ENCODE measurements at regions not wholly inside any gene's neighbourhood (a gene's known extent, or its start where the extent isn't known, plus 50 kb on each side); places are given as distances from the start of the nearest gene placed in this dataset.

GRCh38 chr21:27572696-27573095, 605.8 kb upstream of the ADAMTS5 start:
- ChIA-PET CTCF (no interaction called here), POLR2A (no interaction called here)
- no peaks in the 10 kb centered on the region for H4K20me1 ChIP-seq (ENCODE audit: control insufficient read depth, insufficient read depth, low read length, poor library complexity, severe bottlenecking)
- H3K4me1 Mint-ChIP-seq, result no peaks in the 10 kb centered on the region
- H3K27me3 ChIP-seq (replicated peaks in 1 of 4; ENCODE audit: control extremely low read depth in 1 of 4, control insufficient read depth in 3 of 4, insufficient read depth in 4 of 4, low read length in 3 of 4), result no peaks in the 10 kb centered on the region
- intact Hi-C loops (cut with micrococcal nuclease), result no loop called here
- no peak overlapping the region for H3K27ac Mint-ChIP-seq
- no peak overlapping the region for H3K4me3 Mint-ChIP-seq
- no peak for DNase-seq
- no peaks in the 10 kb centered on the region for H3K79me2 ChIP-seq (ENCODE audit: control insufficient read depth, insufficient read depth, low read length)
- H3K4me1 ChIP-seq (ENCODE audit: control insufficient read depth in 2 of 2, insufficient read depth in 2 of 2, low read length in 2 of 2), result no peaks in the 10 kb centered on the region
- no peak for ATAC-seq (ENCODE audit: low read depth)
- no peaks in the 10 kb centered on the region for H3K27me3 Mint-ChIP-seq
- H3K9me3 ChIP-seq (ENCODE audit: control extremely low read depth in 1 of 3, control insufficient read depth in 2 of 3, insufficient read depth in 1 of 3, low read length in 2 of 3), result no peaks in the 10 kb centered on the region
- H3K36me3 ChIP-seq (replicated peaks in 1 of 2; ENCODE audit: control extremely low read depth in 1 of 2, control insufficient read depth in 1 of 2, extremely low read depth in 1 of 2, insufficient read depth in 2 of 2, low read length in 1 of 2), result no peaks in the 10 kb centered on the region
- WGBS (ENCODE audit: insufficient coverage), result no CpG with 5 or more reads among the region's 2 CpGs
- TF ChIP-seq EZH2 (IDR thresholded peaks at IDR 0.05; ENCODE audit: borderline replicate concordance, insufficient read depth, low read depth, low read length, poor library complexity, severe bottlenecking), result no peak
- TF ChIP-seq CTCF (IDR thresholded peaks at IDR 0.05), result no peak
- H3K4me3 ChIP-seq (ENCODE audit: control extremely low read depth in 1 of 5, extremely low read depth in 1 of 5, insufficient read depth in 1 of 5, low read depth in 2 of 5, low read length in 4 of 5), result no peak overlapping the region
- no peak overlapping the region for H3K4me2 ChIP-seq (replicated peaks; ENCODE audit: low read depth, low read length, poor library complexity, severe bottlenecking)
- H2AFZ ChIP-seq (ENCODE audit: insufficient read depth, low read depth, low read length, poor library complexity, severe bottlenecking), result no peak overlapping the region
- no peak overlapping the region for H3K9ac ChIP-seq (ENCODE audit: low read length)
- no peak overlapping the region for H3K27ac ChIP-seq (ENCODE audit: low read length in 2 of 2)
- no peaks in the 10 kb centered on the region for H3K9me3 Mint-ChIP-seq (ENCODE audit: insufficient read depth)

GRCh38 chr21:27571706-27572105, 604.8 kb upstream of the ADAMTS5 start:
- TF ChIP-seq CTCF (IDR thresholded peaks at IDR 0.05), result no peak
- Mint-ChIP-seq H3K9me3 (ENCODE audit: insufficient read depth) (no peaks in the 10 kb centered on the region), H3K4me3 (no peak overlapping the region), H3K4me1 (no peaks in the 10 kb centered on the region), H3K27ac (no peak overlapping the region), H3K27me3 (no peaks in the 10 kb centered on the region)
- no peaks in the 10 kb centered on the region for H4K20me1 ChIP-seq (ENCODE audit: control insufficient read depth, insufficient read depth, low read length, poor library complexity, severe bottlenecking)
- no peak overlapping the region for H3K9ac ChIP-seq (ENCODE audit: low read length)
- no peak overlapping the region for H3K27ac ChIP-seq (ENCODE audit: low read length in 2 of 2)
- ATAC-seq (ENCODE audit: low read depth) (no peak), DNase-seq (no peak)
- intact Hi-C loops (cut with micrococcal nuclease), result no loop called here
- no peaks in the 10 kb centered on the region for H3K79me2 ChIP-seq (ENCODE audit: control insufficient read depth, insufficient read depth, low read length)
- no peaks in the 10 kb centered on the region for H3K27me3 ChIP-seq (replicated peaks in 1 of 4; ENCODE audit: control extremely low read depth in 1 of 4, control insufficient read depth in 3 of 4, insufficient read depth in 4 of 4, low read length in 3 of 4)
- POLR2A ChIA-PET, result no interaction called here
- H3K4me3 ChIP-seq (ENCODE audit: control extremely low read depth in 1 of 5, extremely low read depth in 1 of 5, insufficient read depth in 1 of 5, low read depth in 2 of 5, low read length in 4 of 5), result no peak overlapping the region
- no peaks in the 10 kb centered on the region for H3K36me3 ChIP-seq (replicated peaks in 1 of 2; ENCODE audit: control extremely low read depth in 1 of 2, control insufficient read depth in 1 of 2, extremely low read depth in 1 of 2, insufficient read depth in 2 of 2, low read length in 1 of 2)
- CTCF ChIA-PET, result no interaction called here
- no peaks in the 10 kb centered on the region for H3K4me1 ChIP-seq (ENCODE audit: control insufficient read depth in 2 of 2, insufficient read depth in 2 of 2, low read length in 2 of 2)
- no peak overlapping the region for H2AFZ ChIP-seq (ENCODE audit: insufficient read depth, low read depth, low read length, poor library complexity, severe bottlenecking)
- no peaks in the 10 kb centered on the region for H3K9me3 ChIP-seq (ENCODE audit: control extremely low read depth in 1 of 3, control insufficient read depth in 2 of 3, insufficient read depth in 1 of 3, low read length in 2 of 3)
- no peak overlapping the region for H3K4me2 ChIP-seq (replicated peaks; ENCODE audit: low read depth, low read length, poor library complexity, severe bottlenecking)
